HG03196 (cell line): ENCODE measurements at regions not wholly inside any gene's neighbourhood (a gene's known extent, or its start where the extent isn't known, plus 50 kb on each side); places are given as distances from the start of the nearest gene placed in this dataset.

Experiments used
- ATAC-seq: cut with Tn5 transposase; IDR thresholded peaks from one replicate; pipeline ENCODE4 v1.9.1; 2021; ENCODE audit not compliant: unreplicated experiment

GRCh38 chr4:137688651-137689050 is 156.4 kb upstream of the PCDH18 start:
- no peak for ATAC-seq

GRCh38 chr4:137685357-137685756 is 153.1 kb upstream of the PCDH18 start:
- ATAC-seq = no peak

DNA sequence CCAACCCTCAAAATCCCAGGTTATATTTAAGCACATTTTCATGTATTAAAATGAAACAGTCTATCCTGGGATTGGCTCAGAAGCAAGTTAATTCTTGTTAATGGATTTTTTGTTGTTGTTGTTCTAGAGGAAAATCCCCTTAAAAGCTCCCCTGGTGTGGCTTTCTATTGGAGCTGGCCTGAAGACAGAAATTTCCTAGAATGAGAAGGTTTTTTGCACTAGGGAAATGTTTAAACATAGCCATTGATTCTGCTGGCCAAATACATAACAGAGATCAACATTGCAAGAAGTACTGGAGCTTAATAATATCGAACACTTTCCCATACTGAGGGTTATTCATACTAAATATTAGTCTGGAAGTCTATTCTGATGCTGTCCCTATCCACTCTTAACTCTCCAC is 148.8 kb upstream of the PCDH18 start:
- no peak for ATAC-seq

DNA sequence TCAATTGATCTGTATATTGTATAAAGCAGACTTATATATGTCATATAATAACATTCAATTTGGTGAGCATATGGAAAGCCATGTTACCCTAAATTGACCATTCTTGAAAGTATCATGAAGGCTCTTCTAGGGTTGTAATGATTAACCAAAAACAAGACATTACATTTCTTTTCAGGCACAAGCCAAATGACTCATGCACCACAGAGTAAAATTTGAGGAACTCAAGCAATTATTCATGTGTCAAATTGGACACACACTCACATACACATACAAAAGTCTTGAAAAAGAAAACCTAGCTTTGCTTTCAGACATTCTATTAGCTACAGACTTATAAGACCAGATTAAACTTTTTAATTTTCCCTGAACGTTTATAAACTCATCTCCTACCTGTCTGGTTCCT is 146.5 kb upstream of the PCDH18 start:
- no peak for ATAC-seq

DNA sequence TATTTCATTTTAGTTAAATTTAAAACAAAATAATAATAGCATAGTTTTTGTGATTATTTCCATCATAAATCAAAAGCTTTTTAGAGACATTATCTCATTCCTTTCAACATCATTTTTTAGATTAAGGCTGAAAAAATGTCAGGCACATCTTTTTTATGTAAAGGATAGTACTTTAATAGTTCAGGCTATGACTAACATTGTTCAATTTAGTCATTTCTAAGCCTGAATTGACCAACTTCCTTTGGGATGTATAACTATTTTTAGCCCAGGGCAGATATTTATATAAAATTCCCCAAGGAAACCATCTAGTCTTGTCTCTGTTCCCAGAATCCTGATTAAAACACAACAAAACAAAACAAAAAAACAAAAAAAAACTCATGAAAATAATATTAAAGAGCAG is 145.6 kb upstream of the PCDH18 start:
- no peak for ATAC-seq

- no peak for ATAC-seq
Measured at GRCh38 chr4:137676357-137676998, 144.2 kb upstream of the PCDH18 start.

DNA sequence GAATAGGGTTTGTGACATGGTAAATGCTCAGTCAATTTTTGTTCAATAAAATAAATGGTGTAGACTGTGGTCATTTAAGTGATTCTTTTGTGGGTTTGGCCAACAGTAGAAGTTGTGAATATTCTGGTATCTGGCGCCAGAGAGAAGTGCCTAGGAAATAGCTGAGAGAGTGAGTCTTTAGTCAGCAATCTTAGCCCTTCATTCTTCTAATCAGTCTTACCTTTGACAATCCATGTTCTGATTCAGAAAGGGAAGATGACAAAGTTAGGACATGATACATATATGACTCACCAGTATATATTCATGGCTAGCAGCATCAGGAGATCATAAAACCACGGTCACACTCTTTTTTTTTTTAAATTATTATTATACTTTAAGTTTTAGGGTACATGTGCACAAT is 141.8 kb upstream of the PCDH18 start:
- ATAC-seq = no peak

GRCh38 chr4:137668885-137669545 is 136.7 kb upstream of the PCDH18 start:
- no peak for ATAC-seq

DNA sequence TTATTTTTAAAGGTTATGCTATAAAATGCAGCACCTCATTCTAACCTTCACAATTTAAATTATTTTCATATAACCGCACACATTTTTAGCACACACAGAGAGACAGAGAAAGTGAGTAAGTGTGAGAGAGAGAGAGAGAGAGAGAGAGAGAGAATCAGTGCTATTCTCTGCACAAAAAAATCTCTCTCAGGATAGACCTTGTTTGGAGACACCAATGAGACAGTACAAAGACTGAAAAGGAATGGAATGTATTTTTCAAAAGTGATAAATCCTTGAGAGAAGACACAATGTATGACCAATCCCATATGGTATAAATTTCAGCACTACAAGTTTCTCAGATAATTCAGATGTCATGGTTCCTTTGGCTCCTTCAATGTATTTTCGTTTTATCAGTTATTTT is 132.1 kb upstream of the PCDH18 start:
- ATAC-seq = no peak

GRCh38 chr4:137664046-137664387 is 131.7 kb upstream of the PCDH18 start:
- ATAC-seq = no peak

GRCh38 chr4:137663251-137664045 is 131.2 kb upstream of the PCDH18 start:
- ATAC-seq = no peak

- ATAC-seq = no peak
Measured at GRCh38 chr4:137661693-137662092, 129.4 kb upstream of the PCDH18 start.

DNA sequence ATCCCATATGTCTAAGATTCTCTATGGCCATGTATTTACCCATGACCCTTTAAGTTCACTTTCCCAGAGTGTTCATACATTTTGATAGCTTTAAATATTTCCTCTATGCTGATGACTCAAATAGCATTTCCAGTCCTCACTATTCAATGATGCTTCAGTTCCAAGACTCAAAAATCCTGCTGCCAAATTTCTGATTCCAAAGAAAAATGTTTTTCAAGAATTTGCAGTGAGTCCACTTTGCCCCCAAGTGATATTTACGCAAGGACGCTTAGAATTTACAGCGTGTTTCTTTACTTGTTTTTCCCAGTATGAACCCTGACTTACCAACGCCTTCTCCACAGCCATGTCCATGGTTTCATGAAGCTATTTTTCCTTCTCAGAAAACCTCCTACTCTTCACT is 127.9 kb upstream of the PCDH18 start:
- no peak for ATAC-seq

- no peak for ATAC-seq
Measured at GRCh38 chr4:137659431-137659830, 127.1 kb upstream of the PCDH18 start.

- ATAC-seq = no peak
Measured at GRCh38 chr4:137656661-137657060, 124.4 kb upstream of the PCDH18 start.

DNA sequence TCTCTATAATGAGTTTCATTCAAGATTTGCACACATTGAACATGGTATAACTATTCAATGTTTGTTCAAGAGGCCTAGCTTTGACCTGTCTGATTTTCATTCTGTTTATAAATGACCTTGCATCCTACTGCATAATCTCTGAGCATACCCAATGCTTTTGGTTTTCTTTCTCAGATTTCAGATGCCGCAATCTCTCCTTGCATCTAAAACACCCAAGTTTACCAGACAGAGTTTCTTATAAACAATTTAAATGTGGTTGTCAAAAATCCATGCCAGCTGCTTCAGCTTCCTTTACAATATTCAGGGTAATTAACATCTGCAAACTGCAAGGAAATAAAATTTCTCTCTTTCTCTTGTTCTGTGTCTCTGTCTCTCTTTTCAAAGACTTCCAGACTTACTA is 123.0 kb upstream of the PCDH18 start:
- ATAC-seq = no peak

GRCh38 chr4:137651128-137651527 is 118.8 kb upstream of the PCDH18 start:
- ATAC-seq = no peak

GRCh38 chr4:137649711-137650450 is 117.6 kb upstream of the PCDH18 start:
- no peak for ATAC-seq

DNA sequence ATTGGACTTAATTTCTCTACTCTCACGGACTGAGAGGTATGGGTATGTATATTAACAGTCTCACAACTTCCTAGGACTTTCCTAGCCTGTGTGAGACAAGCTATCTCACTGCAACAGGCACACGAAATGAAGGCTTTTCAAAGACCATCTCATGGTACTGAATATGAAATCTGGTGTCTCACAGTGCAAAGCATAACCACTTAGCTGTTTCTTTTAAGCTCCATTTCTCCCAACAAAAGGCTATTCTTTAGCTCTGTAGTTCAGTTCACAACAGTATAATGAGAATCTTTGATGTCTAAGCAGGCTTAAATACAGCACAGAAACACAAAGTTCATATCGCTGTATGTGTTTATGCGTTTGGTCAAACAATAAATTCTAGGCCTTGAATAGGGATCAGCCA is 116.2 kb upstream of the PCDH18 start:
- no peak for ATAC-seq

GRCh38 chr4:137647375-137647774 is 115.1 kb upstream of the PCDH18 start:
- ATAC-seq = no peak

DNA sequence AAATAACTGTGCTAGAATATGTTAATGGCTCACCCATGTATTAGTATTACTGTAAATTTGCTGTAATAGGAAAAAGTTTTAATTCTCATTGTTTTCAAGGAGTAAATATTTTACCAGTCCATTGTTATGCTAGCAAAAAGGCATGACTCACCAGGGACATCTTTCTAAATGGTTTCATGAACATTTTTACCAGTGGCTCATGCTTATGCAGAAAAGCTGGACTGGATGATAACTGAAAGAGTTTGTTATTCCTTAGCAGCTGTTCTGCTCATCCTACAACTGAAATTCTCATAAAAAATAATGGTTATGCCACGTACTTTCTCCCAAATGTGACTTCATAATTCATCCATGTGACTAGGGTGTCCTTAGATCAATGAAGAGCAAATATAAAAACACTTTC is 111.9 kb upstream of the PCDH18 start:
- ATAC-seq = no peak

GRCh38 chr4:137641544-137641943 is 109.2 kb upstream of the PCDH18 start:
- ATAC-seq = no peak
